Glutamatergic neuron (in vitro differentiated cells): ENCODE measurements at regions not wholly inside any gene's neighbourhood (a gene's known extent, or its start where the extent isn't known, plus 50 kb on each side); places are given as distances from the start of the nearest gene placed in this dataset.
"Not testable (repeated sequence)": the region's sequence is repeated elsewhere in the genome, so short reads cannot be mapped to it uniquely, and the experiment has no call there.

ENCODE experiments used
- DNase-seq: peaks from one replicate; pipeline ENCODE4 v3.0.0; 2022
- H3K27ac Mint-ChIP-seq: one replicate; pipeline ENCODE4 v1.8.0; 2020; ENCODE audit warnings: mild to moderate bottlenecking, mixed read lengths, inconsistent platforms; ENCODE audit not compliant: unreplicated experiment
- H3K27me3 Mint-ChIP-seq: one replicate; pipeline ENCODE4 v1.8.0; 2020; ENCODE audit warnings: mild to moderate bottlenecking, moderate library complexity, mixed read lengths, inconsistent platforms; ENCODE audit not compliant: unreplicated experiment
- H3K36me3 Mint-ChIP-seq: one replicate; pipeline ENCODE4 v1.8.0; 2020; ENCODE audit warnings: mild to moderate bottlenecking, mixed read lengths, inconsistent platforms; ENCODE audit not compliant: unreplicated experiment
- H3K4me1 Mint-ChIP-seq: one replicate; pipeline ENCODE4 v1.8.0; 2020; ENCODE audit warnings: mild to moderate bottlenecking, low read depth, mixed read lengths, inconsistent platforms; ENCODE audit not compliant: unreplicated experiment
- H3K4me3 Mint-ChIP-seq: one replicate; pipeline ENCODE4 v1.8.0; 2020; ENCODE audit warnings: mild to moderate bottlenecking, mixed read lengths, inconsistent platforms; ENCODE audit not compliant: unreplicated experiment
- H3K9me3 Mint-ChIP-seq: one replicate; pipeline ENCODE4 v1.8.0; 2020; ENCODE audit warnings: mild to moderate bottlenecking, moderate library complexity, mixed read lengths, inconsistent platforms; ENCODE audit not compliant: unreplicated experiment
- CTCF ChIP-seq: fragments of 200-600 bp; sonication (generic); IDR thresholded peaks from one replicate; pipeline ENCODE4 v1.5.0; 2021; ENCODE audit not compliant: partially characterized antibody, unreplicated experiment

DNA sequence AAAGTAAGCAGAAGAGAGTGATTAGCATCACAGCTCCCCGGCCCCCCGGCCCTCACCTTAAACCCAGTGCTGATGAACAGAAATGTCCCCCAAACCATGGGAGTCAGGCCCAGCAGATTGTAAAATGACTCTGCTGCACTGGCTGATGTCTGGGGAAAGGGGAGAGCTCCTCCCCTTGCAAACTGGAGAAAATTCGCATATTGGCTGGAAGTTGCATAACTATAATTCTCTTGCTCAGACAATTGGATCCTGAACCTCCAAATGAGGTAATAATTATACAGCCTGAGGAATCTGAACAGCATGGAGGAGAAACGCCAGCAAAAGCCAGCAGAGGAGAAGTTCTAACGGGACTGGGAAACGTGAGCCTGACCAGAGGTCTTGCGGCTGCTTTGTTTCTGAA lies 109.7 kb downstream of the C16orf95 start:
- no peak for TF ChIP-seq CTCF
- Mint-ChIP-seq H3K27ac (no peak overlapping the region), H3K36me3 (no peaks in the 10 kb centered on the region), H3K9me3 (no peaks in the 10 kb centered on the region), H3K4me3 (no peak overlapping the region), H3K27me3 (peaks cover 2% of the 10 kb centered on the region), H3K4me1 (peaks cover 5% of the 10 kb centered on the region)
- DNase-seq, result no peak

- Mint-ChIP-seq H3K4me1 (peaks cover 5% of the 10 kb centered on the region), H3K9me3 (no peaks in the 10 kb centered on the region), H3K27me3 (peaks cover 2% of the 10 kb centered on the region), H3K27ac (no peak overlapping the region), H3K36me3 (no peaks in the 10 kb centered on the region), H3K4me3 (no peak overlapping the region)
- no peak for TF ChIP-seq CTCF
- DNase-seq, result no peak
These were observed 109.2 kb downstream of the C16orf95 start for GRCh38 chr16:87207965-87208364.

DNA sequence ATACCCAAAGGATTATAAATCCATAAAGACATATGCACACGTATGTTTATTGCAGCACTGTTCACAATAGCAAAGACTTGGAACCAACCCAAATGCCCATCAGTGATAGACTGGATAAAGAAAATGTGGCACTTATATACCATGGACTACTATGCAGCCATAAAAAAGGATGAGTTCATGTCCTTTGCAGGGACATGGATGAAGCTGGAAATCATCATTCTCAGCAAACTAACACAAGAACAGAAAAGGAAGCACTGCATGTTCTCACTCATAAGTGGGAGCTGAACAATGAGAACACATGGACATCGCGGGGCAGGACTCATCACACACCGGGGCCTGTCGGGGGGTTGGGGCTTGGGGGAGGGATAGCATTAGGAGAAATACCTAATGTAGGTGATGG lies 108.2 kb downstream of the C16orf95 start:
- not testable (repeated sequence) for H3K36me3 Mint-ChIP-seq, DNase-seq, H3K27ac Mint-ChIP-seq, H3K27me3 Mint-ChIP-seq, H3K9me3 Mint-ChIP-seq, H3K4me3 Mint-ChIP-seq, H3K4me1 Mint-ChIP-seq

- peaks cover 5% of the 10 kb centered on the region for H3K4me1 Mint-ChIP-seq
- TF ChIP-seq CTCF, result no peak
- no peak overlapping the region for H3K4me3 Mint-ChIP-seq
- H3K27me3 Mint-ChIP-seq, result peaks cover 2% of the 10 kb centered on the region
- H3K9me3 Mint-ChIP-seq, result no peaks in the 10 kb centered on the region
- H3K36me3 Mint-ChIP-seq, result no peaks in the 10 kb centered on the region
- H3K27ac Mint-ChIP-seq, result no peak overlapping the region
- no peak for DNase-seq
These were observed 107.2 kb downstream of the C16orf95 start for GRCh38 chr16:87209808-87210512.

GRCh38 chr16:87210894-87211293 lies 106.3 kb downstream of the C16orf95 start:
- TF ChIP-seq CTCF, result no peak
- no peak overlapping the region for H3K4me3 Mint-ChIP-seq
- H3K4me1 Mint-ChIP-seq, result peaks cover 5% of the 10 kb centered on the region
- H3K27ac Mint-ChIP-seq, result no peak overlapping the region
- DNase-seq, result no peak
- peaks cover 2% of the 10 kb centered on the region for H3K27me3 Mint-ChIP-seq
- no peaks in the 10 kb centered on the region for H3K36me3 Mint-ChIP-seq
- H3K9me3 Mint-ChIP-seq, result no peaks in the 10 kb centered on the region
